Fibroblast of pulmonary artery (primary cell): ENCODE measurements at regions not wholly inside any gene's neighbourhood (a gene's known extent, or its start where the extent isn't known, plus 50 kb on each side); places are given as distances from the start of the nearest gene placed in this dataset.

ENCODE experiments used
- DNase-seq: peaks from one replicate; pipeline ENCODE4 v3.0.0-alpha.2; 2010; ENCODE audit warnings: low read depth
- H3K4me3 ChIP-seq: replicated peaks from 2 replicates; pipeline ENCODE4 v1.5.1; 2011; ENCODE audit warnings: low read depth, mild to moderate bottlenecking, control low read depth, low read length, moderate library complexity
- CTCF ChIP-seq: IDR thresholded peaks from 2 replicates; pipeline ENCODE4 v1.5.1; 2011; ENCODE audit warnings: mild to moderate bottlenecking, control low read depth, low read length, inconsistent platforms; ENCODE audit errors: missing control alignments

GRCh38 chr6:33924681-33925080, 120.9 kb upstream of the MLN start:
- no peak overlapping the region for H3K4me3 ChIP-seq
- TF ChIP-seq CTCF: no peak
- no peak for DNase-seq

- no peak for TF ChIP-seq CTCF
- no peak for DNase-seq
- no peak overlapping the region for H3K4me3 ChIP-seq
Observed at GRCh38 chr6:33923857-33924514, 120.2 kb upstream of the MLN start.

GRCh38 chr6:33921745-33922144, 117.9 kb upstream of the MLN start:
- no peak for DNase-seq
- no peak for TF ChIP-seq CTCF
- H3K4me3 ChIP-seq: no peak overlapping the region

GRCh38 chr6:33918175-33918695, 114.4 kb upstream of the MLN start:
- TF ChIP-seq CTCF: no peak
- H3K4me3 ChIP-seq: no peak overlapping the region
- DNase-seq: no peak

- no peak for TF ChIP-seq CTCF
- no peak overlapping the region for H3K4me3 ChIP-seq
- DNase-seq: peak; percentile 6
Observed at GRCh38 chr6:33915134-33915533, 111.3 kb upstream of the MLN start.

GRCh38 chr6:33914645-33915044, 110.8 kb upstream of the MLN start:
- TF ChIP-seq CTCF: no peak
- DNase-seq: no peak
- H3K4me3 ChIP-seq: no peak overlapping the region

GRCh38 chr6:33912195-33912594, 108.4 kb upstream of the MLN start:
- no peak for TF ChIP-seq CTCF
- no peak overlapping the region for H3K4me3 ChIP-seq
- DNase-seq: no peak
